Stimulated activated CD8-positive, alpha-beta memory T cell treated with anti-CD3 and anti-CD28 coated beads, Interleukin-15, amount 100 ng/mL, for 4 hours (primary cell): ENCODE measurements at regions not wholly inside any gene's neighbourhood (a gene's known extent, or its start where the extent isn't known, plus 50 kb on each side); places are given as distances from the start of the nearest gene placed in this dataset.
"Not testable (repeated sequence)": the region's sequence is repeated elsewhere in the genome, so short reads cannot be mapped to it uniquely, and the experiment has no call there.

Source experiments
- DNase-seq, 2 donors: peaks; one replicate each; pipeline ENCODE4 v3.0.0-alpha.2; 2020; ENCODE audit warnings: low read depth in 2 of 2

GRCh38 chr6:84941609-84942008 is 177.2 kb upstream of the TBX18 start:
- not testable (repeated sequence) for DNase-seq

GRCh38 chr6:84929212-84929611 is 164.8 kb upstream of the TBX18 start:
- DNase-seq: no peak

GRCh38 chr6:84927551-84927950 is 163.2 kb upstream of the TBX18 start:
- no peak for DNase-seq

GRCh38 chr6:84926189-84927155 is 162.1 kb upstream of the TBX18 start:
- DNase-seq: no peak

- no peak for DNase-seq
Measured at GRCh38 chr6:84921891-84922290, 157.5 kb upstream of the TBX18 start.

GRCh38 chr6:84920021-84920420 is 155.6 kb upstream of the TBX18 start:
- no peak for DNase-seq

- DNase-seq: no peak
Measured at GRCh38 chr6:84916704-84917103, 152.3 kb upstream of the TBX18 start.

- DNase-seq: no peak
Measured at GRCh38 chr6:84912472-84913322, 148.3 kb upstream of the TBX18 start.

- no peak for DNase-seq
Measured at GRCh38 chr6:84910906-84911607, 146.7 kb upstream of the TBX18 start.

GRCh38 chr6:84908304-84908904 is 144.0 kb upstream of the TBX18 start:
- no peak for DNase-seq

- no peak for DNase-seq
Measured at GRCh38 chr6:84906514-84906913, 142.1 kb upstream of the TBX18 start.

GRCh38 chr6:84905823-84906222 is 141.4 kb upstream of the TBX18 start:
- no peak for DNase-seq

GRCh38 chr6:84902354-84902928 is 138.0 kb upstream of the TBX18 start:
- no peak for DNase-seq

GRCh38 chr6:84897988-84898594 is 133.7 kb upstream of the TBX18 start:
- DNase-seq: no peak

- DNase-seq: no peak
Measured at GRCh38 chr6:84897011-84897410, 132.6 kb upstream of the TBX18 start.

GRCh38 chr6:84892671-84893070 is 128.3 kb upstream of the TBX18 start:
- no peak for DNase-seq

GRCh38 chr6:84882768-84883766 is 118.7 kb upstream of the TBX18 start:
- no peak for DNase-seq

GRCh38 chr6:84879385-84879784 is 115.0 kb upstream of the TBX18 start:
- DNase-seq: not testable (repeated sequence)

GRCh38 chr6:84877515-84878210 is 113.3 kb upstream of the TBX18 start:
- no peak for DNase-seq
